Endothelial cell of umbilical vein (primary cell): ENCODE measurements at regions not wholly inside any gene's neighbourhood (a gene's known extent, or its start where the extent isn't known, plus 50 kb on each side); places are given as distances from the start of the nearest gene placed in this dataset.

Source experiments
- EZH2 ChIP-seq: IDR thresholded peaks from 2 replicates; pipeline ENCODE4 v1.6.1; 2012; ENCODE audit warnings: borderline replicate concordance, low read depth, mild to moderate bottlenecking, moderate library complexity, low read length, inconsistent platforms; ENCODE audit not compliant: severe bottlenecking
- POLR2AphosphoS5 ChIP-seq: IDR thresholded peaks from 2 replicates; pipeline ENCODE4 v1.6.1; 2012; ENCODE audit warnings: low read depth, mild to moderate bottlenecking, control low read depth, low read length, moderate library complexity; ENCODE audit not compliant: insufficient read depth
- TF ChIP-seq, protein P1 (sequence below), 2 donors: IDR thresholded peaks; 1 replicate in 1 of 2; 2 replicates in 1 of 2; pipeline ENCODE4 v1.5.1; 2011; ENCODE audit warnings: low read length in 2 of 2, mild to moderate bottlenecking in 2 of 2, moderate library complexity in 2 of 2, control low read depth in 1 of 2, inconsistent platforms in 1 of 2, low read depth in 1 of 2; ENCODE audit not compliant: insufficient read depth in 1 of 2; ENCODE audit errors: extremely low read depth in 1 of 2

DNA sequence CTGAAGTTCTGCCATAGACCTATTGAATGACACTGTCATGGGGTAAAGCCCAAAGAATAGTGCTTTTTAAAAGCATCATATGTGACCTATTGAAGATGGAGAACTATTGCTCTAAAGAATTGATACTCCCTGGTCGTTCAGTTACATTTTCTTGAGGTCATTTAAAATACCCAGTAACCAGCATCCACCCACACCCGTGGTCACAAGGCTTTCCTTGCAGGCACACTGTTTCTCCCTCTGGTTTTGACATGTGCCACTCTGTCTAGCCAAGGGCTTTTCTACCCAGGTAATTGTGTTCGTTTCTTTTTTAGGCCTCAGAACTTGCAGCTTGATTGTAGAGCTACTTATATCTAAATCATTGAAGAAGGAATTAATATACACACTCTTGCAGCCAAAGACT, 68.3 kb upstream of the LYZL2 start:
- TF ChIP-seq EZH2 (no peak), POLR2AphosphoS5 (no peak)
- TF ChIP-seq, protein P1, sequence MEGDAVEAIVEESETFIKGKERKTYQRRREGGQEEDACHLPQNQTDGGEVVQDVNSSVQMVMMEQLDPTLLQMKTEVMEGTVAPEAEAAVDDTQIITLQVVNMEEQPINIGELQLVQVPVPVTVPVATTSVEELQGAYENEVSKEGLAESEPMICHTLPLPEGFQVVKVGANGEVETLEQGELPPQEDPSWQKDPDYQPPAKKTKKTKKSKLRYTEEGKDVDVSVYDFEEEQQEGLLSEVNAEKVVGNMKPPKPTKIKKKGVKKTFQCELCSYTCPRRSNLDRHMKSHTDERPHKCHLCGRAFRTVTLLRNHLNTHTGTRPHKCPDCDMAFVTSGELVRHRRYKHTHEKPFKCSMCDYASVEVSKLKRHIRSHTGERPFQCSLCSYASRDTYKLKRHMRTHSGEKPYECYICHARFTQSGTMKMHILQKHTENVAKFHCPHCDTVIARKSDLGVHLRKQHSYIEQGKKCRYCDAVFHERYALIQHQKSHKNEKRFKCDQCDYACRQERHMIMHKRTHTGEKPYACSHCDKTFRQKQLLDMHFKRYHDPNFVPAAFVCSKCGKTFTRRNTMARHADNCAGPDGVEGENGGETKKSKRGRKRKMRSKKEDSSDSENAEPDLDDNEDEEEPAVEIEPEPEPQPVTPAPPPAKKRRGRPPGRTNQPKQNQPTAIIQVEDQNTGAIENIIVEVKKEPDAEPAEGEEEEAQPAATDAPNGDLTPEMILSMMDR (IDR thresholded peaks at IDR 0.05; ENCODE audit: extremely low read depth in 1 of 2, insufficient read depth in 1 of 2, low read depth in 1 of 2, low read length in 2 of 2), result no peak
